ENCODE measurements at regions not wholly inside any gene's neighbourhood (a gene's known extent, or its start where the extent isn't known, plus 50 kb on each side); places are given as distances from the start of the nearest gene placed in this dataset.

DNA sequence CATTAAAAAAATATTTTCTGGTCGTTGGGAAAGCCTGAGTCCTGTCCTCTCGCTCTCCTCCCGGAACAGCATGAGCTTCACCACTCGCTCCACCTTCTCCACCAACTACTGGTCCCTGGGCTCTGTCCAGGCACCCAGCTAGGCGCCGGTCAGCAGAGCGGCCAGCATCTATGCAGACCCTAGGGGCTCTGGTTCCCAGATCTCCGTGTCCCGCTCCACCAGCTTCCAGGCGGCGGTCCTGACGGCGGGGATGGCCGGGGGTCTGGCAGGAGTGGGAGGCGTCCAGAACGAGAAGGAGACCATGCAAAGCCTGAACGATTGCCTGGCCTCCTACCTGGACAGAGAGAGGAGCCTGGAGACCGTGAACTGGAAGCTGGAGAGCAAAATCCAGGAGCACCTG is 807.2 kb upstream of the NDST4 start:
- CTCF ChIA-PET = no interaction called here
- H3K4me3 ChIP-seq (ENCODE audit: low read depth, low read length) = no peak overlapping the region
- TF ChIP-seq, protein P1, sequence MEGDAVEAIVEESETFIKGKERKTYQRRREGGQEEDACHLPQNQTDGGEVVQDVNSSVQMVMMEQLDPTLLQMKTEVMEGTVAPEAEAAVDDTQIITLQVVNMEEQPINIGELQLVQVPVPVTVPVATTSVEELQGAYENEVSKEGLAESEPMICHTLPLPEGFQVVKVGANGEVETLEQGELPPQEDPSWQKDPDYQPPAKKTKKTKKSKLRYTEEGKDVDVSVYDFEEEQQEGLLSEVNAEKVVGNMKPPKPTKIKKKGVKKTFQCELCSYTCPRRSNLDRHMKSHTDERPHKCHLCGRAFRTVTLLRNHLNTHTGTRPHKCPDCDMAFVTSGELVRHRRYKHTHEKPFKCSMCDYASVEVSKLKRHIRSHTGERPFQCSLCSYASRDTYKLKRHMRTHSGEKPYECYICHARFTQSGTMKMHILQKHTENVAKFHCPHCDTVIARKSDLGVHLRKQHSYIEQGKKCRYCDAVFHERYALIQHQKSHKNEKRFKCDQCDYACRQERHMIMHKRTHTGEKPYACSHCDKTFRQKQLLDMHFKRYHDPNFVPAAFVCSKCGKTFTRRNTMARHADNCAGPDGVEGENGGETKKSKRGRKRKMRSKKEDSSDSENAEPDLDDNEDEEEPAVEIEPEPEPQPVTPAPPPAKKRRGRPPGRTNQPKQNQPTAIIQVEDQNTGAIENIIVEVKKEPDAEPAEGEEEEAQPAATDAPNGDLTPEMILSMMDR (IDR thresholded peaks at IDR 0.05; ENCODE audit: insufficient read depth, low read length, missing control alignments) = no peak
- no peak for DNase-seq (ENCODE audit: low read depth, low spot score)
- POLR2A ChIA-PET = no interaction called here

DNA sequence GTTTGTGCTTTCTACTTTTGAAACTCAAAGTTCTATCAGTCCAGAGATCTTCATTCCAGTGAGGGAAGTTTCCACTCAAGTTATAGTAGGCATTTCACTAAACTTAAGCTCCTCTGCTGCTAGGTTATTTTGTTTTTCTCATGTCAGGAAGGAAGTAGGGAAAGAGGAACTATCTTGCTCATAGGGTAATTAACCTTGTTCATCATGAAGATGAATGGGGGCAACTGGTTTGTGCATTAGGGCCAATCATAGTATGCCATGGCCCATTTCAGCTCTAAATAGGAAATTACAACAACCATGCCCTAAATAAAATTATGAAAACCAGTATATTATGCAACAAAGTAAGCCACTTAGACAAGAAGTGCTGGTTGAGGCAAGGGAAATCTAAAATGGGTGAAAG is 804.7 kb upstream of the NDST4 start:
- no peak for DNase-seq (ENCODE audit: low read depth, low spot score)
- TF ChIP-seq, protein P1 (IDR thresholded peaks at IDR 0.05; ENCODE audit: insufficient read depth, low read length, missing control alignments) = no peak
- no peak overlapping the region for H3K4me3 ChIP-seq (ENCODE audit: low read depth, low read length)
- ChIA-PET CTCF (no interaction called here), POLR2A (no interaction called here)

DNA sequence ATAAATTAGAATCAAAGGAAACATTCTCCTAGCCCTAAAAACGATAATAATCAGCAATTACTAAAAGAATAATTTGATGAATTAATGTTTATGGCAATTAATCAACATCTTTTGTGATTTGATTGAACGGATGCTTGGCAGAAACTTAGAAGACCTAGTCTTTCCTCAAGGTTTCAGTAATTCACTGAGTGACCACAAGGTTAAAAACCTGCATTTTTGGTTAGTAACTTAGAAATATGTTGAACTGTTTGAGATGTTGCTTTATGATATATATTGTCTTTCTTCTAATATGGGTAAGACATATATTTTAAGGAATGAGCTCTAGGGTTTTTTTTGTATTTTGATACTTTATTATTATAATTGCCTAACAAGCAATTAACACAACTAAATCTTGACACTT is 793.0 kb upstream of the NDST4 start:
- ChIA-PET CTCF (no interaction called here), POLR2A (no interaction called here)
- DNase-seq (ENCODE audit: low read depth, low spot score) = no peak
- no peak overlapping the region for H3K4me3 ChIP-seq (ENCODE audit: low read depth, low read length)
- TF ChIP-seq, protein P1 (IDR thresholded peaks at IDR 0.05; ENCODE audit: insufficient read depth, low read length, missing control alignments) = no peak

DNA sequence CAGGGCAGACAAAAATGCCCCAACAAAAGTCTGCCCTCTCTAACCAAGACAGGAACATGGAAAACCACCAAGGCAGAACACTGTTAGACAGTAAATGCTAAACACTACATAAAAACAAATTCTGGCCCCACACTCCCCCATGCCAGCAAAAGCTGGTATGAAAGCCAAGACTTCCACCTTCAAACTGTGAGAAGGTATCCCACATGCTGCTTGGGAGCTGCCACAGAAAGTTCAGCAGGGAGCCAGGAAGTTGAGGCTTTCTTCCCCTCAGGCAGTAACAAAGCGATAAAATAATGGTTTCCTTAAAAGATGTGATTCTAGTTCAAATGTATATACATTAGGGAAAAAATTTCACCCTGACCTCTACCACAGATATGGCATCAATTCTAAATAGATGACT is 770.4 kb upstream of the NDST4 start:
- TF ChIP-seq, protein P1 (IDR thresholded peaks at IDR 0.05; ENCODE audit: insufficient read depth, low read length, missing control alignments) = no peak
- no peak for DNase-seq (ENCODE audit: low read depth, low spot score)
- POLR2A ChIA-PET = no interaction called here
- H3K4me3 ChIP-seq (ENCODE audit: low read depth, low read length) = no peak overlapping the region
- CTCF ChIA-PET = no interaction called here

DNA sequence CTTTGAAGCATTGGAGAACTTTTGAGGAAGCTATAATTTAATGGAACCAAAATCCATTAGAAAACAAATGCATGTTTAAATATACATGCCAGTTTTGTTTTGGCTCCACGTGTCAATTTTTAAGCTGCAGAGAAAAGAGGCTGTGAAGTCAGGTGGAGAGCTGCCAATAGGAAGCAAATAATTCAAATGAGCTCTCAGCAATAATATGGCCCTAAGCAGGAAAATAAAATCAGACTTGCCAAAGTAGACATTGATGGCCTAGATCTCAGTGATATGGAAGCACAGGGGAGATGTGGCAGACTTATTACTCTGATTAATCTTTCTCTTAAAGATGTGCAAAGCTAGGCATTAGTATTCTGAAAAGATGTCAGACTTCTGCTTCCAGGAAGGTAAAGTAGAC is 769.8 kb upstream of the NDST4 start:
- DNase-seq (ENCODE audit: low read depth, low spot score) = no peak
- TF ChIP-seq, protein P1 (IDR thresholded peaks at IDR 0.05; ENCODE audit: insufficient read depth, low read length, missing control alignments) = no peak
- no peak overlapping the region for H3K4me3 ChIP-seq (ENCODE audit: low read depth, low read length)
- CTCF ChIA-PET = no interaction called here
- POLR2A ChIA-PET = no interaction called here

DNA sequence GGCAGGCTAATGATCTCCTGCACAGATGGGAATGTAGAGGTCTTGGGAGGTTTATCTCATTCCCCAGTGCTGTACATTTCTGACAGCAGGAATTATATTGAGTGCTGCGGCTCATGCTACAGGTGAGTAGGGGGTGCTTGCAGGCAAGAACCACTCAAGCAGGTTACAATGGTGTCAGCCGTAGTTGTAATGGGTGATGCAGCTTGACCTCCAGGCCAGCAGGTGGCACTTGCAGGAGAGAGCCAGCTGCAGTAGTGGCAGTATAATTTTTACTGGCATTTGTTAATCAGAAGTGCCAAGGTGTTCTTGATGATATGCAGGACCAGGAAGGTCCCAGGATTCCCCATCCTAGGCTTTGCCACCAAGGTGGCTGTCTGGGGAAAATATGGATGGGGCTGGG is 759.6 kb upstream of the NDST4 start:
- POLR2A ChIA-PET = no interaction called here
- no peak for DNase-seq (ENCODE audit: low read depth, low spot score)
- CTCF ChIA-PET = no interaction called here

More for the DNA sequence above, 759.6 kb upstream of the NDST4 start:
- TF ChIP-seq, protein P1 (IDR thresholded peaks at IDR 0.05; ENCODE audit: insufficient read depth, low read length, missing control alignments) = no peak
- H3K4me3 ChIP-seq (ENCODE audit: low read depth, low read length) = no peak overlapping the region

Data from AG04449 (cell line).